ENCODE measurements at regions not wholly inside any gene's neighbourhood (a gene's known extent, or its start where the extent isn't known, plus 50 kb on each side); places are given as distances from the start of the nearest gene placed in this dataset.

DNA sequence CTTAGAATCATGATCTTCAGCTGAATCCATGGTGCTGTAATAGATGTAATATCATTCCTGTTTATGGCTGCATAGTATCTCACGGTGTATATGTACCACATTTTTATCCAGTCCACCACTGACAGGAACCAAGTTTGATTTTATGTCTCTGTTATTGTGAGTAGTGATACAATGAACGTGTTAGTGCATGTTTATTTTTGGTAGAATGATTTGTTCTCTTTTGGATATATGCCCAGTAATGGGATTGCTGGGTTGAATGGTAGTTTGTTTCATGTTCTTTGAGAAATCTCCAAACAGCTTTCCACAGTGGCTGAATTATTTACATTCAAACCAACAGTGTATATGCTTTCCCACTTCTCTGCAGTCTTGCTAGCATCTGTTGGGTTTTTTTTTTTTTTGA is 175.1 kb upstream of the CDH10 start:
- TF ChIP-seq ELF4 (IDR thresholded peaks at IDR 0.05), result no peak
- no peak for TF ChIP-seq SUZ12 (IDR thresholded peaks at IDR 0.05)
